Panc1 (cell line): ENCODE measurements at regions not wholly inside any gene's neighbourhood (a gene's known extent, or its start where the extent isn't known, plus 50 kb on each side); places are given as distances from the start of the nearest gene placed in this dataset.

Source experiments
- POLR2AphosphoS5 ChIP-seq: IDR thresholded peaks from 2 replicates; pipeline ENCODE4 v1.6.1; 2012; ENCODE audit warnings: mild to moderate bottlenecking, low read depth, low read length, moderate library complexity
- SIN3A ChIP-seq: IDR thresholded peaks from 2 replicates; pipeline ENCODE4 v1.6.1; 2012; ENCODE audit warnings: low read depth, mild to moderate bottlenecking, low read length, moderate library complexity, borderline replicate concordance; ENCODE audit not compliant: insufficient read depth
- TCF7L2 ChIP-seq: IDR thresholded peaks from 2 replicates; pipeline ENCODE4 v1.6.1; 2011; ENCODE audit warnings: mild to moderate bottlenecking, low read depth, low read length, inconsistent platforms
- TF ChIP-seq, protein P1 (sequence below): fragments of 450-650 bp; IDR thresholded peaks from 2 replicates; pipeline ENCODE4 v1.5.1; 2017; ENCODE audit warnings: mild to moderate bottlenecking
- TF ChIP-seq, protein P2 (sequence below), 2 experiments: IDR thresholded peaks; 2 replicates each; pipeline ENCODE4 v1.6.1; 2011 to 2012; ENCODE audit warnings: low read depth in 2 of 2, control low read depth in 1 of 2, low read length in 1 of 2, mild to moderate bottlenecking in 1 of 2, moderate library complexity in 1 of 2; ENCODE audit not compliant: insufficient read depth in 1 of 2

DNA sequence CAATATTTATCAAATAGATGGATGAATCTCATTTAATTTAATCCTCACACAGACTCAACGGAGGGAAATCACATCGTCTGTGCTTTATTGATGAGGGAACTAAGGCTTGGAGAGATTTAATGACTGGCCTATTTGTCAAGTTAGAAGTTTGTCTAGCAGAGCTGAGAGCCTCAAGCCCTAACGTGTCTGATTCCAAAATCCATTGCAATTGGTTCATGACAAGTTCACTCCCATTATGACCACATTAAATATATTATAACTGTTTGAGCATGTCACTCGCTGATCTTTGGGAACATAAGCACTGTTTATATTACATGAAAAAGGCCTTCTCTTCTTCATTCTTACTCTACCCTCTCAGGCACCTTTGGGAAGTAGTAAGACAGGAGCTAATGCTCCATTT lies 89.4 kb upstream of the SIRPA start:
- TF ChIP-seq, protein P1, sequence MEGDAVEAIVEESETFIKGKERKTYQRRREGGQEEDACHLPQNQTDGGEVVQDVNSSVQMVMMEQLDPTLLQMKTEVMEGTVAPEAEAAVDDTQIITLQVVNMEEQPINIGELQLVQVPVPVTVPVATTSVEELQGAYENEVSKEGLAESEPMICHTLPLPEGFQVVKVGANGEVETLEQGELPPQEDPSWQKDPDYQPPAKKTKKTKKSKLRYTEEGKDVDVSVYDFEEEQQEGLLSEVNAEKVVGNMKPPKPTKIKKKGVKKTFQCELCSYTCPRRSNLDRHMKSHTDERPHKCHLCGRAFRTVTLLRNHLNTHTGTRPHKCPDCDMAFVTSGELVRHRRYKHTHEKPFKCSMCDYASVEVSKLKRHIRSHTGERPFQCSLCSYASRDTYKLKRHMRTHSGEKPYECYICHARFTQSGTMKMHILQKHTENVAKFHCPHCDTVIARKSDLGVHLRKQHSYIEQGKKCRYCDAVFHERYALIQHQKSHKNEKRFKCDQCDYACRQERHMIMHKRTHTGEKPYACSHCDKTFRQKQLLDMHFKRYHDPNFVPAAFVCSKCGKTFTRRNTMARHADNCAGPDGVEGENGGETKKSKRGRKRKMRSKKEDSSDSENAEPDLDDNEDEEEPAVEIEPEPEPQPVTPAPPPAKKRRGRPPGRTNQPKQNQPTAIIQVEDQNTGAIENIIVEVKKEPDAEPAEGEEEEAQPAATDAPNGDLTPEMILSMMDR = no peak
- TF ChIP-seq SIN3A (no peak), POLR2AphosphoS5 (no peak), TCF7L2 (no peak)
- TF ChIP-seq, protein P2, sequence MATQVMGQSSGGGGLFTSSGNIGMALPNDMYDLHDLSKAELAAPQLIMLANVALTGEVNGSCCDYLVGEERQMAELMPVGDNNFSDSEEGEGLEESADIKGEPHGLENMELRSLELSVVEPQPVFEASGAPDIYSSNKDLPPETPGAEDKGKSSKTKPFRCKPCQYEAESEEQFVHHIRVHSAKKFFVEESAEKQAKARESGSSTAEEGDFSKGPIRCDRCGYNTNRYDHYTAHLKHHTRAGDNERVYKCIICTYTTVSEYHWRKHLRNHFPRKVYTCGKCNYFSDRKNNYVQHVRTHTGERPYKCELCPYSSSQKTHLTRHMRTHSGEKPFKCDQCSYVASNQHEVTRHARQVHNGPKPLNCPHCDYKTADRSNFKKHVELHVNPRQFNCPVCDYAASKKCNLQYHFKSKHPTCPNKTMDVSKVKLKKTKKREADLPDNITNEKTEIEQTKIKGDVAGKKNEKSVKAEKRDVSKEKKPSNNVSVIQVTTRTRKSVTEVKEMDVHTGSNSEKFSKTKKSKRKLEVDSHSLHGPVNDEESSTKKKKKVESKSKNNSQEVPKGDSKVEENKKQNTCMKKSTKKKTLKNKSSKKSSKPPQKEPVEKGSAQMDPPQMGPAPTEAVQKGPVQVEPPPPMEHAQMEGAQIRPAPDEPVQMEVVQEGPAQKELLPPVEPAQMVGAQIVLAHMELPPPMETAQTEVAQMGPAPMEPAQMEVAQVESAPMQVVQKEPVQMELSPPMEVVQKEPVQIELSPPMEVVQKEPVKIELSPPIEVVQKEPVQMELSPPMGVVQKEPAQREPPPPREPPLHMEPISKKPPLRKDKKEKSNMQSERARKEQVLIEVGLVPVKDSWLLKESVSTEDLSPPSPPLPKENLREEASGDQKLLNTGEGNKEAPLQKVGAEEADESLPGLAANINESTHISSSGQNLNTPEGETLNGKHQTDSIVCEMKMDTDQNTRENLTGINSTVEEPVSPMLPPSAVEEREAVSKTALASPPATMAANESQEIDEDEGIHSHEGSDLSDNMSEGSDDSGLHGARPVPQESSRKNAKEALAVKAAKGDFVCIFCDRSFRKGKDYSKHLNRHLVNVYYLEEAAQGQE (IDR thresholded peaks at IDR 0.05; ENCODE audit: insufficient read depth in 1 of 2, low read depth in 2 of 2, low read length in 1 of 2) = no peak
